ENCODE measurements at regions not wholly inside any gene's neighbourhood (a gene's known extent, or its start where the extent isn't known, plus 50 kb on each side); places are given as distances from the start of the nearest gene placed in this dataset.
"Not testable (repeated sequence)": the region's sequence is repeated elsewhere in the genome, so short reads cannot be mapped to it uniquely, and the experiment has no call there.

DNA sequence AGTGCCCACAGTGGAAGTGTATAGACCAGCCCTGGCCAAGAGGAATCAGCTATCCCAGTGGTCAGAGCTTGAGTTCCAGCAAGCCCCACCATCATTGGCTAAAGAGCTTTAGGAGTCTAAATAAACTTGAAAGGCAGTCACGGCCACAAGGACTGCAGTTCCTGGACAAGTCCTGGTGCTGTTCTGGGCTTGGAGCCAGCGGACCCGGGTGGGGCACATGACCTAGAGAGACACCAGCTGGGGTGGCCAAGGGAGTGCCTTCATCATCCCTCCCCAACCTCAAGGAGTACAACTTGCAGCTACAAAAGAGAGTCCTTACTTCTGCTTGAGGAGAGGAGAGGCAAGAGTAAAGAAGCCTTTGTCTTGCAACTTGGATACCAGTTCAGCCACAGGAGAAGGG lies 439.8 kb upstream of the TMEFF2 start:
- POLR2A ChIA-PET: no interaction called here
- no peaks in the 10 kb centered on the region for H3K27me3 Mint-ChIP-seq
- no peaks in the 10 kb centered on the region for H3K4me1 Mint-ChIP-seq

DNA sequence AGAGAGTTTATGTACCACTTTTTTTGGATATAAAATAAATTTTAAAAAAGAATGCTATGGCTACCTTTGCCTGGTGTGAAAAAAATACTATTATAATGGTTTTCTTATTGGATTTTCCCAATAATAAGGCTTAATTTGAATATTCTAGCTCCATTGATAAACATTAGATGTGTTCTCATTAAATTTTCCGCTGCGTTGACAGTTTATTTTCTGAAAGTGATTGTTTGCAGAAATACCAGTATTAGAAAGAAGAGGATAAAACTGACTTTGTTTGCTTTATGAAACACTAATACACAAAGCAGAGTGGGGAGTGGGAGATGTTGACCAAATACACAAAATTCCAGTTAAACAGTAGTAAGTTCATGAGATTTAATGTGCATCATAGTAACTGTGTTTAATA lies 433.3 kb upstream of the TMEFF2 start:
- peaks cover 0 to 3% (median 1%) of the 10 kb centered on the region in 5 donors for H3K9me3 Mint-ChIP-seq
- no peaks in the 10 kb centered on the region for H3K4me1 Mint-ChIP-seq
- H3K27ac Mint-ChIP-seq: no peak overlapping the region
- H3K36me3 Mint-ChIP-seq: no peaks in the 10 kb centered on the region
- no peaks in the 10 kb centered on the region for H3K27me3 Mint-ChIP-seq
- H3K4me3 ChIP-seq (ENCODE audit: low read length): no peak overlapping the region
- H3K4me3 Mint-ChIP-seq: no peak overlapping the region
- no peaks in the 10 kb centered on the region for H3K27me3 ChIP-seq (ENCODE audit: insufficient read depth, low read length, poor library complexity, severe bottlenecking)
- H3K9me3 ChIP-seq (ENCODE audit: low read length): no peaks in the 10 kb centered on the region
- H3K27ac ChIP-seq (ENCODE audit: low read depth, low read length): no peak overlapping the region
- no peaks in the 10 kb centered on the region for H3K4me1 ChIP-seq (ENCODE audit: insufficient read depth, low read length)
- no peaks in the 10 kb centered on the region for H3K36me3 ChIP-seq (ENCODE audit: insufficient read depth, low read length)
- POLR2A ChIA-PET: no interaction called here
- no peak for DNase-seq
- CTCF ChIA-PET: no interaction called here

More for the DNA sequence above, 439.8 kb upstream of the TMEFF2 start:
- CTCF ChIA-PET: no interaction called here
- no peak overlapping the region for H3K4me3 Mint-ChIP-seq
- Histone ChIP-seq H3K36me3 (ENCODE audit: insufficient read depth, low read length) (no peaks in the 10 kb centered on the region), H3K4me3 (ENCODE audit: low read length) (no peak overlapping the region), H3K4me1 (ENCODE audit: insufficient read depth, low read length) (no peaks in the 10 kb centered on the region), H3K27me3 (ENCODE audit: insufficient read depth, low read length, poor library complexity, severe bottlenecking) (no peaks in the 10 kb centered on the region), H3K9me3 (ENCODE audit: low read length) (no peaks in the 10 kb centered on the region), H3K27ac (ENCODE audit: low read depth, low read length) (no peak overlapping the region)
- no peak overlapping the region for H3K27ac Mint-ChIP-seq
- no peak for DNase-seq
- no peaks in the 10 kb centered on the region for H3K36me3 Mint-ChIP-seq
- peaks cover 0 to 5% (median 2%) of the 10 kb centered on the region in 5 donors for H3K9me3 Mint-ChIP-seq

DNA sequence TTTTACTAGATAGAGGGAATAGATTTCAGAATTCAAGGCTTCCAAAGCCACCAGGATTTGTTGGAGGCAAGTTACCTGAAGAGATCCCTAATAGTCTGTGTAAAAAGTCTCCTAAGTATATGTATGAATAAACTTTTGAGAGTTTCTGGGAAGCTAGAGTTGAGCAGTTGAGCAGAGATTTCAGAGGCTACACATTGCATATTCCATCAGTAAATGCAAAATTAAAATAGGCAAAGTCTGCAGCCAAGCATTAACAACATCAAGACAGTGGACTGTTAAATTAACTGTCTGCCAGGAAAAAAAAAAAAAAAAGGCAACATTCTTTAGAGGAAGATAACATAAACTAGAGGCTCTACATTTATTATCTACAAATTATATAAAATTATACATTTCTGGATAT lies 420.4 kb upstream of the TMEFF2 start:
- CTCF ChIA-PET: no interaction called here
- H3K4me1 ChIP-seq (ENCODE audit: insufficient read depth, low read length): no peaks in the 10 kb centered on the region
- Mint-ChIP-seq H3K4me3 (no peak overlapping the region), H3K9me3 (peaks cover 0 to 5% (median 0%) of the 10 kb centered on the region in 5 donors), H3K27me3 (no peaks in the 10 kb centered on the region), H3K27ac (no peak overlapping the region), H3K4me1 (no peaks in the 10 kb centered on the region), H3K36me3 (no peaks in the 10 kb centered on the region)
- POLR2A ChIA-PET: no interaction called here
- no peaks in the 10 kb centered on the region for H3K27me3 ChIP-seq (ENCODE audit: insufficient read depth, low read length, poor library complexity, severe bottlenecking)
- no peak overlapping the region for H3K4me3 ChIP-seq (ENCODE audit: low read length)
- no peak for DNase-seq
- H3K36me3 ChIP-seq (ENCODE audit: insufficient read depth, low read length): no peaks in the 10 kb centered on the region
- no peak overlapping the region for H3K27ac ChIP-seq (ENCODE audit: low read depth, low read length)
- no peaks in the 10 kb centered on the region for H3K9me3 ChIP-seq (ENCODE audit: low read length)

DNA sequence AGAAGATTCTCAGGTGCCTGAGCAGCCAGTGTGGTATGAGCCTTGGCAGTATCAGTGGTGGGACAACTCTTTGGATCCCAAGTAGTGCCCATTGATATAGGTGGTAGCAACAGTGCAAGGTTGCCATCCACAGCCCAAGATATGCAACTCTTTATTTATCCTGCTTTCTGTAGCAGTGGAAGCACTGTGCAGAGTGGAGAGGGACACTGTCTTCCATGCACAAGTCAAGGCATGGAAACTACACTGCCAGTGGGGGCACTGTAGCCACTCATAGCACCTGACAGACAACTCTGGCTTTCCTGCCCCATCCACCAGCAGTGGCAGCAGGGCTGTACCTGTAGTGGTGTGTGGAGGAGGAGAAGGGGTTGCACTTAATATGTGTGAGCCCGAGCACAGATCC lies 409.6 kb upstream of the TMEFF2 start:
- Mint-ChIP-seq H3K27me3 (peaks cover 0 to 2% of the 10 kb centered on the region in 2 donors), H3K27ac (no peak overlapping the region), H3K36me3 (no peaks in the 10 kb centered on the region), H3K4me1 (no peaks in the 10 kb centered on the region), H3K9me3 (peaks cover 0 to 8% (median 5%) of the 10 kb centered on the region in 5 donors), H3K4me3 (no peak overlapping the region)
- no peaks in the 10 kb centered on the region for H3K36me3 ChIP-seq (ENCODE audit: insufficient read depth, low read length)
- H3K27ac ChIP-seq (ENCODE audit: low read depth, low read length): no peak overlapping the region
- CTCF ChIA-PET: no interaction called here
- DNase-seq: no peak
- no peaks in the 10 kb centered on the region for H3K27me3 ChIP-seq (ENCODE audit: insufficient read depth, low read length, poor library complexity, severe bottlenecking)
- POLR2A ChIA-PET: no interaction called here
- H3K4me1 ChIP-seq (ENCODE audit: insufficient read depth, low read length): no peaks in the 10 kb centered on the region
- H3K9me3 ChIP-seq (ENCODE audit: low read length): no peaks in the 10 kb centered on the region
- no peak overlapping the region for H3K4me3 ChIP-seq (ENCODE audit: low read length)

DNA sequence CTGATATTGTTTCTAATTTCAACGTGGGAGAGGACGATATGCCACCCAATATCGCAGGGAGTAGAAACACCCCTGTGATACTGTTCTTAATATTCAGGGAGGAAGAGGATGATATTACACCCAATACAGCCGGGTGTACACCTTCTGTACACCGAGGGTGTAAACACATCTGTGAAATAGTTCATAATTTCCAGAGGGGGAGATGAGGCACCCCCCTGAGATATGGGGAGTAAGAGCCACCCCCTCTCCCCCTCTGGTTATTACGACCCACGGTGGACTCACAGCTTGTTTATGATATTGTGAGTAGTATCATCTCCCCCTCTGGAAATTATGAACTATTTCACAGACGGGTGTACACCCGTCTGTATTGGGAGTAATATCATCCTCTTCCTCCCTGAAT lies 403.9 kb upstream of the TMEFF2 start:
- H3K4me1 Mint-ChIP-seq; H3K27ac Mint-ChIP-seq; POLR2A ChIA-PET; H3K27me3 ChIP-seq (ENCODE audit: insufficient read depth, low read length, poor library complexity, severe bottlenecking); H3K4me3 Mint-ChIP-seq; CTCF ChIA-PET; H3K9me3 Mint-ChIP-seq; H3K9me3 ChIP-seq (ENCODE audit: low read length); DNase-seq; H3K27me3 Mint-ChIP-seq; H3K4me1 ChIP-seq (ENCODE audit: insufficient read depth, low read length); H3K4me3 ChIP-seq (ENCODE audit: low read length); H3K27ac ChIP-seq (ENCODE audit: low read depth, low read length); H3K36me3 ChIP-seq (ENCODE audit: insufficient read depth, low read length); H3K36me3 Mint-ChIP-seq: not testable (repeated sequence)

DNA sequence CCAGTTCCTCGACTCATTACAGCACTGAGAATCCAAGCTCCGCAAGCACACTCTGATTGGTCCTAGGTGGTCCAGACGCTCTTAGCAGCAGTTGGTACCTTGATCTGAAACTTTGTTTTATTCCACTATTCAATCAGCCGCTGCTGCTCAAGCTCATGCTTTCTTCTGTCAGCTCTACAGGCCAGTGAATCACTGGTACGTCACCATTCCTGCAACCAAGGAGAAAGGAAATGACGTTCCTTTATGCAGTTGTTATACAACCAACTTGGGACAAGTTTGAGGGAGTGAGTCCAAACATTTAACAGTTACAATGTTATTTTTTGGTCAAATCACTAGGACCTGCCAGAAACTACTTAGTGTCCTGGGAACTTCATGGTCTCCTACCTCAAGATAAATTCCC lies 398.8 kb upstream of the TMEFF2 start:
- no peaks in the 10 kb centered on the region for H3K9me3 ChIP-seq (ENCODE audit: low read length)
- H3K36me3 Mint-ChIP-seq: no peaks in the 10 kb centered on the region
- H3K4me3 Mint-ChIP-seq: no peak overlapping the region
- no peak overlapping the region for H3K27ac Mint-ChIP-seq
- no peak for DNase-seq
- no peak overlapping the region for H3K4me3 ChIP-seq (ENCODE audit: low read length)
- H3K4me1 Mint-ChIP-seq: no peaks in the 10 kb centered on the region
- H3K27me3 ChIP-seq (ENCODE audit: insufficient read depth, low read length, poor library complexity, severe bottlenecking): no peaks in the 10 kb centered on the region
- no peaks in the 10 kb centered on the region for H3K36me3 ChIP-seq (ENCODE audit: insufficient read depth, low read length)
- ChIA-PET POLR2A (no interaction called here), CTCF (no interaction called here)
- no peaks in the 10 kb centered on the region for H3K27me3 Mint-ChIP-seq
- no peaks in the 10 kb centered on the region for H3K4me1 ChIP-seq (ENCODE audit: insufficient read depth, low read length)
- H3K9me3 Mint-ChIP-seq: peaks cover 0 to 7% (median 2%) of the 10 kb centered on the region in 5 donors
- H3K27ac ChIP-seq (ENCODE audit: low read depth, low read length): no peak overlapping the region

DNA sequence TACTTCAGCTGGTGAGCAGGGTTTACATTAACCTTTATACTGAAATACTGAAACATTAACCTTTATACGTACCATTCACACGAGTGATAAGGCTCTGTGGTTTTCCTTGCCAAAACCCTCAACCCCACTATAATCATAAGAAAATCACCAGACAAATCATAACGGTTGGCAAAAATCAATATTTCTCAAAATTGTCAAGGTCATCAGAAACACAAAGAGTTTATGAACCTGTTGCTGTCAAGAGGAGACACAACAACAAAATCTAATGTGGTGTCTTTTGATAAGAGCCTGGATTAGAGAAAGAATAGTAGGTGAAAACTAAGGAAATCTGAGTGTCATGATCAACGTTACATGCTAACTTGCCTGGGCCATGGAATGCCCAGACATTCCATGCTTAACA lies 396.9 kb upstream of the TMEFF2 start:
- H3K4me1 Mint-ChIP-seq: no peaks in the 10 kb centered on the region
- POLR2A ChIA-PET: no interaction called here
- CTCF ChIA-PET: no interaction called here

DNA sequence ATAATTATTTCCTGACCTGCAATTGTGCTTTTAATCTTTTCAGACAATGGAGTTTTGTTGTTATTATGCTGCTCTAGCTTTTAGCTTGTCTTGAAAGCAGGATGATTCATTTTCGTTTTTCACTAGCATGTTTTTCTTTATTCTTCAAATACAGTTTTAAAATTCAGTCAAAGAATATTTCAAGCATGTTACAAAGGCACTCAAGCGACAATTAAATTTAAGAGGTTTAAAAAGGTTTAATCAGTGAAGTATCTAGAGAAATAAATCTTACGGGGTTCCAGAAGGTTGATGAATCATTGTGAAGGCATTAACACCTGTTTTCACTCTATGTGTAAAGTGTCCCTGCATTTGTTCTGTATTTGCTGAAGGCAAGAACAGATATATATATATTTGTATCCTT lies 390.7 kb upstream of the TMEFF2 start:
- POLR2A ChIA-PET: no interaction called here
- H3K4me1 Mint-ChIP-seq: no peaks in the 10 kb centered on the region
- no peaks in the 10 kb centered on the region for H3K36me3 ChIP-seq (ENCODE audit: insufficient read depth, low read length)
- H3K27me3 Mint-ChIP-seq: no peaks in the 10 kb centered on the region
- no peaks in the 10 kb centered on the region for H3K4me1 ChIP-seq (ENCODE audit: insufficient read depth, low read length)
- H3K4me3 ChIP-seq (ENCODE audit: low read length): no peak overlapping the region
- no peak for DNase-seq
- H3K9me3 ChIP-seq (ENCODE audit: low read length): no peaks in the 10 kb centered on the region
- no peak overlapping the region for H3K27ac Mint-ChIP-seq
- H3K4me3 Mint-ChIP-seq: no peak overlapping the region
- no peak overlapping the region for H3K27ac ChIP-seq (ENCODE audit: low read depth, low read length)
- H3K9me3 Mint-ChIP-seq: peaks cover 0 to 12% (median 2%) of the 10 kb centered on the region in 5 donors
- no peaks in the 10 kb centered on the region for H3K27me3 ChIP-seq (ENCODE audit: insufficient read depth, low read length, poor library complexity, severe bottlenecking)
- H3K36me3 Mint-ChIP-seq: no peaks in the 10 kb centered on the region
- CTCF ChIA-PET: no interaction called here

More for the DNA sequence above, 396.9 kb upstream of the TMEFF2 start:
- Mint-ChIP-seq H3K27ac (no peak overlapping the region), H3K9me3 (peaks cover 0 to 12% (median 0%) of the 10 kb centered on the region in 5 donors), H3K36me3 (no peaks in the 10 kb centered on the region), H3K4me3 (no peak overlapping the region), H3K27me3 (no peaks in the 10 kb centered on the region)
- H3K4me3 ChIP-seq (ENCODE audit: low read length): no peak overlapping the region
- no peaks in the 10 kb centered on the region for H3K36me3 ChIP-seq (ENCODE audit: insufficient read depth, low read length)
- H3K9me3 ChIP-seq (ENCODE audit: low read length): no peaks in the 10 kb centered on the region
- no peaks in the 10 kb centered on the region for H3K27me3 ChIP-seq (ENCODE audit: insufficient read depth, low read length, poor library complexity, severe bottlenecking)
- no peak overlapping the region for H3K27ac ChIP-seq (ENCODE audit: low read depth, low read length)
- no peaks in the 10 kb centered on the region for H3K4me1 ChIP-seq (ENCODE audit: insufficient read depth, low read length)
- DNase-seq: no peak

DNA sequence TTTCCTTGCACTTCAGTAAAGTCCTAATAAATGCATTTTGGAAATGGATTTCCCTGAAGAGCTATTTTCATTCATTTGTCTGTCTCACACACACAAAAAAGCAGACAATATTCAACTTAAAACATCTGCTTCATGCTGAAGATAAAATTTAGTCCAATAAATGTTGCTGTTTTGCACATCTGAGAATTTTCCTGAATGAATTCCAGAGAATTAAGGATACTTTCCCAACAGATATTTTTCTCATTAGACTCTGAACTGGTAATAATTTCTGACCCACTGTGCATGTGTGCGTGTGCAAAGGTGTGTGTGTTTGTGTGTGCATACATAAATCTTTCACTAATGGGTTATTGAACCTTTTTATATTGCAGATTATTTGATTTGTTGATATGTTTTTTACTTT lies 390.2 kb upstream of the TMEFF2 start:
- no peak overlapping the region for H3K4me3 ChIP-seq (ENCODE audit: low read length)
- Mint-ChIP-seq H3K27me3 (no peaks in the 10 kb centered on the region), H3K36me3 (no peaks in the 10 kb centered on the region), H3K4me1 (no peaks in the 10 kb centered on the region), H3K4me3 (no peak overlapping the region), H3K27ac (no peak overlapping the region), H3K9me3 (peaks cover 0 to 8% (median 2%) of the 10 kb centered on the region in 5 donors)
- no peaks in the 10 kb centered on the region for H3K4me1 ChIP-seq (ENCODE audit: insufficient read depth, low read length)
- ChIA-PET CTCF (no interaction called here), POLR2A (no interaction called here)
- no peaks in the 10 kb centered on the region for H3K36me3 ChIP-seq (ENCODE audit: insufficient read depth, low read length)
- H3K9me3 ChIP-seq (ENCODE audit: low read length): no peaks in the 10 kb centered on the region
- no peak for DNase-seq
- H3K27ac ChIP-seq (ENCODE audit: low read depth, low read length): no peak overlapping the region
- no peaks in the 10 kb centered on the region for H3K27me3 ChIP-seq (ENCODE audit: insufficient read depth, low read length, poor library complexity, severe bottlenecking)
